GM21447 (cell line): ENCODE measurements at regions not wholly inside any gene's neighbourhood (a gene's known extent, or its start where the extent isn't known, plus 50 kb on each side); places are given as distances from the start of the nearest gene placed in this dataset.
"Not testable (repeated sequence)": the region's sequence is repeated elsewhere in the genome, so short reads cannot be mapped to it uniquely, and the experiment has no call there.

Source experiments
- ATAC-seq: cut with Tn5 transposase; IDR thresholded peaks from one replicate; pipeline ENCODE4 v1.9.1; 2021; ENCODE audit not compliant: unreplicated experiment

DNA sequence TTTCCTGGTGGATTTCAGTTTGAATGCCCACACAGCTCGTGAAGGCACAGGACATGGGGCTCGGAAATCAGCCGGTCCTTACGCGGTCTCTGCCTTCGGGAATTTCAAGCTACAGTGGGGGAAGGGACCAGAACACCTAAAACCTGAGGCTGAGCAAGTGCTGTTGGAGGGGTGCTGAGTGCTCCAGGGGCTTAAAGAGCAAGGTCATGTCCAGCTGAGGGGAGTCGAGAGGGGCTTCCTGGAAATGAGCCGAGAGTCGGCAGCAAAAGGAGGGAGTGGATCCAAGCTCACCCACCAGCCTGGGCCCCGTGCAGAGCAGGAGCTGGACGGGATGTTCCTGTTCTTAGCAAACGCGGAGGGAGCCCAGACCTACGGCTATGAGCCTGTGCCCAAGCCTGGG lies 73.2 kb upstream of the RPL38 start:
- no peak for ATAC-seq

DNA sequence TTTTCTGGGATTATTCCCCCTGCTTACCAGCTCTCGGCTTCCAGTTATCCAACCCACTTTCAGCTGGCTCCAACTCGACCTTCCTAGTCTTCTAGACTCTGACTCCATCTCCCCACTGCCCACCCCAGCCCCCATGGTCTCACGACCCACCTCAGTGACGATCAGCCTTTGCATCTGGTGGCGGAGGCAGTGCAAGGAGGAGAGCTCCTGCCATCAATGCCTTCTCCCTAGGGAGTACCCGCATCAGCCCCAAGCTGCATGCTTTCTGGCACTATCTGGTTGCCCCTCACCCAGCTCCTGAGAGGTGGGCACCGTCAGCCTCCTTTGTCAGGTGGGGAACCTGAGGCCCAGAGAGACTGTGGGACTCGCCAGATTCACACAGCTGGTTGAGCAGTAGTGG lies 72.6 kb upstream of the RPL38 start:
- no peak for ATAC-seq

DNA sequence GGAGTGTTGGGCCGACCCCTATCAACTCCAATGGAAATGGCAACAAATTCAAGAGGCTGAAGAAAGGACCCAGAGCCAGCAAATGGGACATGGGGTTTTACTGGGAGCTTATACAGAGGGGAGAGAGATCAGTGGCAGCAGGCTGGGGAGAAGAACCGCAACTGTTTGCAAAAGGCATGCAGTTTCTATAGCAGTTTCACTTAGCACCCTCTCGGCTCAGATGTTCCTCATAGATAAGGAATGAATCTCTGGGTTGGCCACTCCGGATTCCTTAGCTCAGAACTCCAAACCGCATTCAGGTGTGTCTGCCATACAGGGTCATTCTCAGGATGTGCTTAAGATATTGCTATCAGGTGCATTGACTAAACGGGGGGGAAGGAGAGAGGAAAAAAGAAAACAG lies 71.1 kb upstream of the RPL38 start:
- ATAC-seq = no peak

DNA sequence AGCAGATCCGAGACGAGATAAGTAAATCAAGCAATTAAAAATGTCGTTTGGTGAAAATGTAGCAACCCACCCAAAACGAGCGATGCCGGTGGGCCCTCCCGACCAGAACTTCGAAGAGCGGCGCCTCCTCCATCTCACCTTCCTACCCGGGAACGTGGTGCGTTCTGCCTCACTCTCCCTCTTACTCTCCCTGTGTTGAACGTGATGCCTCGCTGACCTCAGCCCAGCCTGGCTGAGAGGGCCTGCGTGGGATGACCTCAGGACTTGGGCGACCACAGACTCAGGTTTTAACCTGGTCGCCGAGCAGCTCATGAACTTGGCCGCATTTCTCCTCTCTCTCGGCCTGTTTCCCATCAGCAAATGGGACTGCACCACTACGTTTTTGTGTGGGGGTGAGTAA lies 69.7 kb upstream of the RPL38 start:
- ATAC-seq = no peak

DNA sequence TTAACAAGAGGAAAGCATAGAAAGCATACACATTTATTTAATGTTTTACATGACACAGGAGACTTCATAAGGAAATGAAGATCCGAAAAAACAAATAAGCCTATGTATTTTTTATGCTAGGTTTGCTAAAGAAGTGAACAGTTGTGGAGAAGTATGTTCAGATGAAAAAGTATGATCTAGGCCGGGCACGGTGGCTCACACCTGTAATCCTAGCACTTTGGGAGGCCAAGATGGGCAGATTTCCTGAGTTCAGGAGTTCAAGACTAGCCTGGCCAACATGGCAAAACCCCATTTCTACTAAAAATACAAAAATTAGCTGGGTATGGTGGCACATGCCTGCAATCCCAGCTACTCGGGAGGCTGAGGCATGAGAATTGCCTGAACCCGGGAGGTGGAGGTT lies 69.2 kb upstream of the RPL38 start:
- ATAC-seq = not testable (repeated sequence)

- no peak for ATAC-seq
Observed at GRCh38 chr17:74134991-74135390, 68.5 kb upstream of the RPL38 start.

- no peak for ATAC-seq
Observed at GRCh38 chr17:74135391-74136167, 67.9 kb upstream of the RPL38 start.

DNA sequence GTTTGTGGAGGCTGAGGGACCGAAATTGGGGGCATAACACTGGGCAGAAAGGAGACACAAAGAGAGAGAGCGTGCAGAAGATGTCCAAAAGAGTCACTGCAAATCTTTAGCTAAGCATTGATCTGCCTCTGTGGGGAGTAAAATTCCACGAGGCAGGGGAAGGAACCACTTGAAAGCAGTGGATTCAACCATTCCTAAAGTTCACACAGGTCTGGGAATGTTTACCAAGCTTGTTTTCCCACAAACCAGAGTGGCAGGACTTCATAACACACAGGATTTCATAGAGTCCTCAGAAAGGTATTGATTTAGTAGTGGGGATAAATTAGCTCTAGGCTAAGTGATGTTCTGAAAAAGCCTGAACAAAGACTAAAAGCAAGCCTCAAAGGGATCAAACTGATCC lies 66.1 kb upstream of the RPL38 start:
- no peak for ATAC-seq

GRCh38 chr17:74139120-74139519 lies 64.4 kb upstream of the RPL38 start:
- no peak for ATAC-seq

GRCh38 chr17:74140282-74140681 lies 63.2 kb upstream of the RPL38 start:
- no peak for ATAC-seq

- ATAC-seq = no peak
Observed at GRCh38 chr17:74141612-74142011, 61.9 kb upstream of the RPL38 start.

- ATAC-seq = not testable (repeated sequence)
Observed at GRCh38 chr17:74143318-74143717, 60.2 kb upstream of the RPL38 start.

- ATAC-seq = no peak
Observed at GRCh38 chr17:74145756-74146155, 57.7 kb upstream of the RPL38 start.

DNA sequence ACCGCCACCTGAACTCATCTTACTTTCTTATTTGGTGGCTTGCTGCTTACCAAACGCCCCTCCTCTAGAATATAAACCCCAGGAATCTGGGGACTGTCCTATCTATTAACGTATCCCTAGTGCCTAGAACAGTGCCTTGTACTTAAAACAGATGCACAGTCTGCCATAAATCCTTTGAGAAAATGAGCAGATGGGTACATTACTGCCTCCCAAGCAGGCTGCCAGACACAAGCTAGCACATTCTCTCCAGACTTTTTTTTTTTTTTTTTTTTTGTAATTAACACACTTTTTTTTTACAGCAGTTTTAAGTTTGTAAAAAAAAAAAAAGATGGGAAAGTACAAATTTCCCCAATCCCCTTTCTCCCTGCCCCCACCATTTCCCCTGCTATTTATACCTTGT lies 57.3 kb upstream of the RPL38 start:
- ATAC-seq = no peak

GRCh38 chr17:74147056-74147835 lies 56.2 kb upstream of the RPL38 start:
- ATAC-seq = no peak

- no peak for ATAC-seq
Observed at GRCh38 chr17:74147966-74148365, 55.5 kb upstream of the RPL38 start.

DNA sequence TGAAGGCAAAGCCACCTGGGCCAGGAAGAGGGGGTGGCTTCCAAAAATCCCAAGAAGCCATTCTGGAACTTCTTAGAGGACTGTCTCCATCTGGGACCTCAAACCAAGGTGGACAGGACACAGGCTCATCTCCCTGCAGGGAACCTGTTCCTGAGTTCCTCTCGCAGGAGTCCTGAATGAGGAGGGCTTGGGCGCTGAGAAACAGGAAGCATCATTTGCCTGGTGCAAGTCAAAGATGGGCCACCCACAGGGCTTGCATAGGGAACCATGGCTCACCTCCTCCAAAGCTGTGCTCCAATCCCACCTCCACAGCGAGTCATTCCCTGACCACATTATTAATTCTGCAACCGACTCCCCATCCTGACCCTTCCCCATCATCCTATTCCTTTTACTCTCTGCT lies 55.0 kb upstream of the RPL38 start:
- ATAC-seq = no peak

- no peak for ATAC-seq
Observed at GRCh38 chr17:74148901-74149596, 54.4 kb upstream of the RPL38 start.

- ATAC-seq = no peak
Observed at GRCh38 chr17:74149597-74150427, 53.7 kb upstream of the RPL38 start.

- no peak for ATAC-seq
Observed at GRCh38 chr17:74150428-74151025, 53.0 kb upstream of the RPL38 start.
